HUES64 (cell line): ENCODE measurements at regions not wholly inside any gene's neighbourhood (a gene's known extent, or its start where the extent isn't known, plus 50 kb on each side); places are given as distances from the start of the nearest gene placed in this dataset.

ENCODE experiments used
- H3K27ac ChIP-seq: 2 replicates; pipeline ENCODE4 v1.7.0; 2013; ENCODE audit warnings: low read depth, low read length, inconsistent platforms
- H3K27me3 ChIP-seq: 2 replicates; pipeline ENCODE4 v1.6.1; 2013; ENCODE audit warnings: mild to moderate bottlenecking, low read length; ENCODE audit not compliant: insufficient read depth
- H3K36me3 ChIP-seq: 2 replicates; pipeline ENCODE4 v1.6.1; 2013; ENCODE audit warnings: mild to moderate bottlenecking, low read length; ENCODE audit not compliant: insufficient read depth
- H3K4me1 ChIP-seq: 2 replicates; pipeline ENCODE4 v1.6.1; 2013; ENCODE audit warnings: mild to moderate bottlenecking, low read length, moderate library complexity; ENCODE audit not compliant: insufficient read depth
- H3K4me3 ChIP-seq: 2 replicates; pipeline ENCODE4 v1.5.1; 2013; ENCODE audit warnings: mild to moderate bottlenecking, low read length, moderate library complexity
- H3K9ac ChIP-seq: 2 replicates; pipeline ENCODE4 v1.6.1; 2013; ENCODE audit warnings: mild to moderate bottlenecking, low read depth, low read length
- H3K9me3 ChIP-seq: 2 replicates; pipeline ENCODE4 v1.6.1; 2013; ENCODE audit warnings: low read depth, low read length; ENCODE audit not compliant: insufficient read depth
- WGBS: fragments of 150-250, 120-280 bp; methylation state at CpG from one replicate; pipeline ENCODE4 v1.1.7; 2013; ENCODE audit warnings: missing lambda C conversion rate; 5-methylcytosine and 5-hydroxymethylcytosine counted together

- WGBS: no CpG with 5 or more reads among the region's 2 CpGs
Measured at GRCh38 chr18:71986351-71987050, 557.6 kb downstream of the CBLN2 start.

GRCh38 chr18:71976744-71977143, 567.4 kb downstream of the CBLN2 start:
- Histone ChIP-seq H3K27ac (no peak overlapping the region), H3K9ac (no peak overlapping the region), H3K36me3 (no peaks in the 10 kb centered on the region), H3K4me3 (no peak overlapping the region; the same call in 1 of the 2 replicates), H3K9me3 (peaks cover 87% of the 10 kb centered on the region), H3K27me3 (no peaks in the 10 kb centered on the region), H3K4me1 (no peaks in the 10 kb centered on the region)
- whole genome bisulfite sequencing: 70% methylated on average over 2 of the region's 2 CpGs

More at GRCh38 chr18:71986351-71987050, 557.6 kb downstream of the CBLN2 start:
- Histone ChIP-seq H3K4me3 (no peak overlapping the region), H3K9ac (no peak overlapping the region), H3K9me3 (peaks cover 90% of the 10 kb centered on the region), H3K27ac (no peak overlapping the region), H3K4me1 (no peaks in the 10 kb centered on the region), H3K27me3 (no peaks in the 10 kb centered on the region), H3K36me3 (no peaks in the 10 kb centered on the region)

DNA sequence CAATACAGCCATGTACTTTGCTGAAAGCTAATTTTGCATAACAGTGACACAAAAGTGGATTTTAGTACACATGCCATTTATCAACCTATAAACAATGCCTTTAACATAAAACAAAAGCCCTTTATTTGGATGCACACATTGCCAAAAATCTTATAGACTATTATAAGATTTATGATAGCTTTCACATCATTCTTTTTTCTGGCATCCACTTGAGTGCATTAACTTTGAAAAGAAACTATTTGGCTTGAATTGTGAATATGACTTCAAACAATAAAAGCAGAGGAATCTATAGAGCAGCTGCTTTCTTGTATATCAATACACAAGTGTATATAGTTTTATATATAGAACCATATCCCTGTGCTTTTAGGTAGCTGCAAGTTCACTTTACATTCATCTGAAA, 577.4 kb downstream of the CBLN2 start:
- no peaks in the 10 kb centered on the region for H3K36me3 ChIP-seq
- H3K9me3 ChIP-seq: peaks cover 97% of the 10 kb centered on the region
- H3K27ac ChIP-seq: no peak overlapping the region
- H3K9ac ChIP-seq: no peak overlapping the region
- no peak overlapping the region for H3K4me3 ChIP-seq
- H3K4me1 ChIP-seq: no peaks in the 10 kb centered on the region
- no peaks in the 10 kb centered on the region for H3K27me3 ChIP-seq

- no peaks in the 10 kb centered on the region for H3K36me3 ChIP-seq
- 75% methylated on average over 1 of the region's 2 CpGs for WGBS
Measured at GRCh38 chr18:71958605-71959004, 585.5 kb downstream of the CBLN2 start.

DNA sequence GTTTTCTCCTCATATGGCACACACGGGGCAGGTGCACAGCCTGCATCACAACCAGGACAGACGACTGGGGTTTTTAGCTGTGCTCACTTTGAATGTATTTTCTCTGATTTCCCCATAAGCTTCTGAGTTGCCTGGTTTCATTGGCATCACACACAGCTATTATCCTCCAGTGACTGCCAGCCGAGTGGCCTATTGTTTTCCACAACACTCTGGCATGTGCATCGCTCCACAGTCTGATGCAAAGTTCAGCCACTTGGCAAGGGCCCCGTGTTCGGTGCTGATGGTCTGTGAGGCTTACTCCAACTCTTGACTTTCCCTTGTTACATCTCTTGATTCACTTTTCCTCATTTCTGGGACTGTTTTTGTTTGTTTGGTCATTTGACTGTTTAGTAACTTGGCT, 593.1 kb downstream of the CBLN2 start:
- 83% methylated on average over 6 of the region's 6 CpGs for WGBS
- H3K27ac ChIP-seq: no peak overlapping the region
- H3K4me1 ChIP-seq: no peaks in the 10 kb centered on the region
- H3K9ac ChIP-seq: no peak overlapping the region
- H3K4me3 ChIP-seq: no peak overlapping the region
- H3K27me3 ChIP-seq: no peaks in the 10 kb centered on the region
- H3K9me3 ChIP-seq: peaks cover 72% of the 10 kb centered on the region
- H3K36me3 ChIP-seq: no peaks in the 10 kb centered on the region

More at GRCh38 chr18:71958605-71959004, 585.5 kb downstream of the CBLN2 start:
- no peaks in the 10 kb centered on the region for H3K4me1 ChIP-seq
- peaks cover 76% of the 10 kb centered on the region for H3K9me3 ChIP-seq
- H3K9ac ChIP-seq: no peak overlapping the region
- H3K27me3 ChIP-seq: no peaks in the 10 kb centered on the region
- H3K27ac ChIP-seq: no peak overlapping the region
- H3K4me3 ChIP-seq: no peak overlapping the region

DNA sequence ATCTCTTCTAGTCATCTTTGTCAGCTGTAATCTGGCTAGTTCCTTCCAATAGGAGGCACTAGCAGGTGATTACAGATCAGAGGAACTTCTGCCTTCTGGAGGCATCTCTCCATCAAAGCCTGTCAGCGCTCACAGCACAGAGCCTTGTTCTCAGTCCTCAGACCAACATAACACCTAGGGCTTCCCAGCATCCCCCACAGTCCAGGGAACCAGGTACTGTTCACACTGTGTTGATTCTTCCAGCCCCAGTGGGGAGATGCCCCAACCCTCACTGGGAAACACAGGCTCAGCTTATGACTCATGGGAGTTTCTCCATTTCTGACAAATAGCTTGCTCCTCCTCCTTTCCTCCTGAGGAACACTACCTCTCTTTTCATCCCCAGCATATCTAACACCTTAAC, 601.7 kb downstream of the CBLN2 start:
- no peak overlapping the region for H3K9ac ChIP-seq
- H3K36me3 ChIP-seq: no peaks in the 10 kb centered on the region
- H3K27ac ChIP-seq: no peak overlapping the region
- peaks cover 90% of the 10 kb centered on the region for H3K9me3 ChIP-seq
- H3K4me3 ChIP-seq: no peak overlapping the region
- H3K4me1 ChIP-seq: no peaks in the 10 kb centered on the region
- WGBS: 62% methylated on average over 1 of the region's 1 CpG
- H3K27me3 ChIP-seq: no peaks in the 10 kb centered on the region

DNA sequence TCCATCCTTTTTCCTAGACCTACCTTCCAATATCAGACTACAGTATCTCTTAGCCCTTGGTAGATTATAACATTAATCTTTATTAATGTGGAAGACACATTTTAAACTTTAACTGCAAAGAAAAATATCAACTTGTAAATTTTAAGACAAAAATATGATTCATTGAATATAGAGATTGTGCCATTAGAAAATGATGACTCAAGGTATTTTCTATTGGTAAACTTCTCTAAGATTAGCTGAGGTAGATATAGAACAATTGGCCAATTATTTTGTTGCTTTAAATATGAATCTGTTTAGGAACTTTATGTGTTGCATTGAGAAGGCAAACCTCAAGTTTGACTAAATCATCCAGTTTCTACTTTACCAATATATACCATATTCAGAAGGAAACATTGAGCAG, 604.7 kb downstream of the CBLN2 start:
- no peaks in the 10 kb centered on the region for H3K36me3 ChIP-seq
- H3K9ac ChIP-seq: no peak overlapping the region
- peaks cover 77% of the 10 kb centered on the region for H3K9me3 ChIP-seq
- H3K27me3 ChIP-seq: no peaks in the 10 kb centered on the region
- no peaks in the 10 kb centered on the region for H3K4me1 ChIP-seq
- no peak overlapping the region for H3K4me3 ChIP-seq
- no peak overlapping the region for H3K27ac ChIP-seq

- Histone ChIP-seq H3K27ac (no peak overlapping the region), H3K9me3 (peaks cover 78% of the 10 kb centered on the region), H3K36me3 (no peaks in the 10 kb centered on the region), H3K4me3 (no peak overlapping the region), H3K27me3 (no peaks in the 10 kb centered on the region), H3K9ac (no peak overlapping the region), H3K4me1 (no peaks in the 10 kb centered on the region)
- 75% methylated on average over 2 of the region's 2 CpGs for WGBS
Measured at GRCh38 chr18:71936744-71937143, 607.4 kb downstream of the CBLN2 start.

GRCh38 chr18:71919211-71919610, 624.9 kb downstream of the CBLN2 start:
- Histone ChIP-seq H3K4me3 (no peak overlapping the region), H3K36me3 (no peaks in the 10 kb centered on the region), H3K9ac (no peak overlapping the region), H3K27me3 (no peaks in the 10 kb centered on the region), H3K27ac (no peak overlapping the region), H3K9me3 (peaks cover 99% of the 10 kb centered on the region), H3K4me1 (no peaks in the 10 kb centered on the region)
- 83% methylated on average over 3 of the region's 3 CpGs for WGBS

DNA sequence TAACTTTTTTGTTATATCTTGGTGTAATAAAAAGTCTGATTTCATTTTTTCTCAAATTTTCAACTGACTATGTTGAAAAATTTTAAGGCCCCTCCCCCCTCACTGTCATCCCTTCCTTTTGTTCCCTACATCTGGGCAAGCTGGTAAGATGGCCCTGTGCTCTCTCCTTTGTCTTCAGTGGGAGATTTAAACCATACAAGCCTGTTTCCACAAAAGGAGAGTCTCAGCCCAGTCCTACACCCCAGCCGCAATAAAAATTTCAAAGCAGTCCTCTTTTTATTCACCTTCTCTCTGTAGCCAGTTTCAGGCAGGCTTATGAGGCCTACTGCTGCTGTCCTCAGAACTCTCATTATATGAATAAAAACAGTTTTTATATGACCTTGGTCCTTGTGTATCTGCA, 630.5 kb downstream of the CBLN2 start:
- Histone ChIP-seq H3K9ac (no peak overlapping the region), H3K4me1 (no peaks in the 10 kb centered on the region), H3K27me3 (no peaks in the 10 kb centered on the region), H3K36me3 (no peaks in the 10 kb centered on the region), H3K27ac (no peak overlapping the region), H3K9me3 (peaks cover 94% of the 10 kb centered on the region), H3K4me3 (no peak overlapping the region)
- 97% methylated on average over 1 of the region's 1 CpG for WGBS

GRCh38 chr18:71902482-71902881, 641.7 kb downstream of the CBLN2 start:
- WGBS: 86% methylated on average over 1 of the region's 1 CpG
- H3K9ac ChIP-seq: no peak overlapping the region

More at GRCh38 chr18:71902482-71902881, 641.7 kb downstream of the CBLN2 start:
- peaks cover 75% of the 10 kb centered on the region for H3K9me3 ChIP-seq
- H3K4me1 ChIP-seq: no peaks in the 10 kb centered on the region
- no peak overlapping the region for H3K27ac ChIP-seq
- H3K36me3 ChIP-seq: no peaks in the 10 kb centered on the region
- H3K4me3 ChIP-seq: no peak overlapping the region
- no peaks in the 10 kb centered on the region for H3K27me3 ChIP-seq
